HG03108 (cell line): ENCODE measurements at regions not wholly inside any gene's neighbourhood (a gene's known extent, or its start where the extent isn't known, plus 50 kb on each side); places are given as distances from the start of the nearest gene placed in this dataset.
"Not testable (repeated sequence)": the region's sequence is repeated elsewhere in the genome, so short reads cannot be mapped to it uniquely, and the experiment has no call there.

Source experiments
- ATAC-seq: cut with Tn5 transposase; IDR thresholded peaks from one replicate; pipeline ENCODE4 v1.9.1; 2021; ENCODE audit warnings: moderate library complexity; ENCODE audit not compliant: unreplicated experiment

GRCh38 chr18:55764386-55764785, 176.4 kb upstream of the TCF4 start:
- no peak for ATAC-seq

GRCh38 chr18:55763805-55764204, 175.8 kb upstream of the TCF4 start:
- no peak for ATAC-seq

- no peak for ATAC-seq
Observed at GRCh38 chr18:55763298-55763697, 175.3 kb upstream of the TCF4 start.

GRCh38 chr18:55762424-55762823, 174.4 kb upstream of the TCF4 start:
- no peak for ATAC-seq

- no peak for ATAC-seq
Observed at GRCh38 chr18:55753643-55754263, 165.8 kb upstream of the TCF4 start.

- no peak for ATAC-seq
Observed at GRCh38 chr18:55751476-55751875, 163.5 kb upstream of the TCF4 start.

- ATAC-seq: no peak
Observed at GRCh38 chr18:55748227-55748738, 160.3 kb upstream of the TCF4 start.

- ATAC-seq: no peak
Observed at GRCh38 chr18:55744206-55744605, 156.2 kb upstream of the TCF4 start.

GRCh38 chr18:55743736-55744135, 155.7 kb upstream of the TCF4 start:
- ATAC-seq: no peak

- no peak for ATAC-seq
Observed at GRCh38 chr18:55743133-55743532, 155.1 kb upstream of the TCF4 start.

GRCh38 chr18:55739488-55739887, 151.5 kb upstream of the TCF4 start:
- no peak for ATAC-seq

- ATAC-seq: no peak
Observed at GRCh38 chr18:55738483-55739114, 150.6 kb upstream of the TCF4 start.

GRCh38 chr18:55737781-55738468, 149.9 kb upstream of the TCF4 start:
- no peak for ATAC-seq

GRCh38 chr18:55737266-55737665, 149.3 kb upstream of the TCF4 start:
- ATAC-seq: no peak

- no peak for ATAC-seq
Observed at GRCh38 chr18:55735969-55736368, 148.0 kb upstream of the TCF4 start.

- no peak for ATAC-seq
Observed at GRCh38 chr18:55735199-55735855, 147.3 kb upstream of the TCF4 start.

- no peak for ATAC-seq
Observed at GRCh38 chr18:55732227-55733106, 144.5 kb upstream of the TCF4 start.

GRCh38 chr18:55731594-55732042, 143.6 kb upstream of the TCF4 start:
- no peak for ATAC-seq

GRCh38 chr18:55721006-55721405, 133.0 kb upstream of the TCF4 start:
- not testable (repeated sequence) for ATAC-seq

- ATAC-seq: no peak
Observed at GRCh38 chr18:55713707-55714106, 125.7 kb upstream of the TCF4 start.

- no peak for ATAC-seq
Observed at GRCh38 chr18:55706898-55707297, 118.9 kb upstream of the TCF4 start.
